DMS153 (cell line): ENCODE measurements at regions not wholly inside any gene's neighbourhood (a gene's known extent, or its start where the extent isn't known, plus 50 kb on each side); places are given as distances from the start of the nearest gene placed in this dataset.

ENCODE experiments used
- DNase-seq: peaks from one replicate; lab custom pipeline; 2025; lab: John Stamatoyannopoulos, UW

- no peak for DNase-seq
These were observed 81.0 kb downstream of the QPCT start for GRCh38 chr2:37425408-37425807.

GRCh38 chr2:37427241-37427640 is 82.8 kb downstream of the QPCT start:
- no peak for DNase-seq

- no peak for DNase-seq
These were observed 91.9 kb downstream of the QPCT start for GRCh38 chr2:37436323-37436722.

- no peak for DNase-seq
These were observed 94.8 kb downstream of the QPCT start for GRCh38 chr2:37439131-37439642.

GRCh38 chr2:37441055-37441454 is 96.6 kb downstream of the QPCT start:
- no peak for DNase-seq

- no peak for DNase-seq
These were observed 98.7 kb downstream of the QPCT start for GRCh38 chr2:37443082-37443481.

- DNase-seq, result no peak
These were observed 103.0 kb downstream of the QPCT start for GRCh38 chr2:37447446-37447845.

GRCh38 chr2:37448342-37449120 is 104.1 kb downstream of the QPCT start:
- no peak for DNase-seq

GRCh38 chr2:37449761-37450296 is 105.4 kb downstream of the QPCT start:
- DNase-seq, result peak; percentile 50

GRCh38 chr2:37453027-37453426 is 108.6 kb downstream of the QPCT start:
- DNase-seq, result no peak

GRCh38 chr2:37454851-37455762 is 110.7 kb downstream of the QPCT start:
- no peak for DNase-seq

- DNase-seq, result no peak
These were observed 112.0 kb downstream of the QPCT start for GRCh38 chr2:37456479-37456878.

- DNase-seq, result no peak
These were observed 113.0 kb downstream of the QPCT start for GRCh38 chr2:37457401-37457901.

- DNase-seq, result no peak
These were observed 113.7 kb downstream of the QPCT start for GRCh38 chr2:37458133-37458532.

GRCh38 chr2:37459095-37459981 is 114.9 kb downstream of the QPCT start:
- DNase-seq, result no peak

GRCh38 chr2:37460896-37461229 is 116.4 kb downstream of the QPCT start:
- no peak for DNase-seq

GRCh38 chr2:37464067-37464466 is 119.6 kb downstream of the QPCT start:
- DNase-seq, result no peak

- DNase-seq, result no peak
These were observed 122.2 kb downstream of the QPCT start for GRCh38 chr2:37466533-37467222.

- DNase-seq, result no peak
These were observed 123.7 kb downstream of the QPCT start for GRCh38 chr2:37468170-37468569.

GRCh38 chr2:37469126-37469525 is 124.7 kb downstream of the QPCT start:
- no peak for DNase-seq

GRCh38 chr2:37471104-37471503 is 126.7 kb downstream of the QPCT start:
- DNase-seq, result no peak
